SK-N-SH treated with all-trans-retinoic acid at 6 μM for 48 hours (cell line): ENCODE measurements at regions not wholly inside any gene's neighbourhood (a gene's known extent, or its start where the extent isn't known, plus 50 kb on each side); places are given as distances from the start of the nearest gene placed in this dataset.

Source experiments
- ATAC-seq: fragments of 200-7000 bp; cut with Tn5 transposase; 3 replicates; pipeline ENCODE4 v1.9.1; 2020; ENCODE audit warnings: mild to moderate bottlenecking, moderate library complexity
- ARNTL ChIP-seq: fragments of 450-650 bp; formaldehyde crosslinking; IDR thresholded peaks from 2 replicates; pipeline ENCODE4 v1.5.0; 2020; ENCODE audit warnings: low read depth, mild to moderate bottlenecking, moderate library complexity, borderline replicate concordance
- BACH2 ChIP-seq: fragments of 250-450 bp; sonication (Bioruptor Pico); IDR thresholded peaks from 2 replicates; pipeline ENCODE4 v1.9.0; 2021; ENCODE audit warnings: mild to moderate bottlenecking, borderline replicate concordance
- CREB5 ChIP-seq: fragments of 250-450 bp; sonication (Bioruptor Pico); IDR thresholded peaks from 2 replicates; pipeline ENCODE4 v1.5.1; 2020; ENCODE audit warnings: low read depth, mild to moderate bottlenecking, moderate library complexity
- CSDC2 ChIP-seq: fragments of 250-450 bp; sonication (Bioruptor Pico); IDR thresholded peaks from 2 replicates; pipeline ENCODE4 v1.5.0; 2020; ENCODE audit warnings: mild to moderate bottlenecking, moderate library complexity
- ESRRG ChIP-seq: fragments of 250-450 bp; sonication (Bioruptor Pico); IDR thresholded peaks from 2 replicates; pipeline ENCODE4 v1.6.1; 2021; ENCODE audit warnings: mild to moderate bottlenecking
- GLIS3 ChIP-seq: fragments of 250-450 bp; sonication (Bioruptor Pico); IDR thresholded peaks from 2 replicates; pipeline ENCODE4 v1.5.0; 2020; ENCODE audit warnings: mild to moderate bottlenecking, moderate library complexity
- ISL1 ChIP-seq: fragments of 250-450 bp; sonication (Bioruptor Pico); IDR thresholded peaks from 2 replicates; pipeline ENCODE4 v2.1.2; 2022; ENCODE audit warnings: mild to moderate bottlenecking, moderate library complexity
- OSR1 ChIP-seq: fragments of 250-450 bp; sonication (Bioruptor Pico); IDR thresholded peaks from 2 replicates; pipeline ENCODE4 v1.8.0; 2022; ENCODE audit warnings: moderate library complexity, mild to moderate bottlenecking, inconsistent platforms
- PPARA ChIP-seq: fragments of 250-450 bp; sonication (Bioruptor Pico); IDR thresholded peaks from 2 replicates; pipeline ENCODE4 v1.5.0; 2020; ENCODE audit warnings: mild to moderate bottlenecking, borderline replicate concordance
- RARB ChIP-seq: fragments of 250-450 bp; sonication (Bioruptor Pico); IDR thresholded peaks from 2 replicates; pipeline ENCODE4 v1.8.0; 2021; ENCODE audit warnings: mild to moderate bottlenecking, moderate library complexity
- SNAI2 ChIP-seq: fragments of 250-450 bp; sonication (Bioruptor Pico); IDR thresholded peaks from 2 replicates; pipeline ENCODE4 v1.5.0; 2020; ENCODE audit warnings: mild to moderate bottlenecking, moderate library complexity
- TCF4 ChIP-seq: fragments of 250-450 bp; sonication (Bioruptor Pico); IDR thresholded peaks from 2 replicates; pipeline ENCODE4 v1.8.0; 2021; ENCODE audit warnings: mild to moderate bottlenecking, moderate library complexity, borderline replicate concordance
- TOX ChIP-seq: fragments of 250-450 bp; sonication (Bioruptor Pico); IDR thresholded peaks from 2 replicates; pipeline ENCODE4 v1.8.0; 2021; ENCODE audit warnings: mild to moderate bottlenecking, moderate library complexity, borderline replicate concordance
- ZC3H10 ChIP-seq: fragments of 250-450 bp; sonication (Bioruptor Pico); IDR thresholded peaks from 2 replicates; pipeline ENCODE4 v1.5.1; 2021; ENCODE audit warnings: mild to moderate bottlenecking, moderate library complexity
- ZFP3 ChIP-seq: fragments of 250-450 bp; sonication (Bioruptor Pico); IDR thresholded peaks from 2 replicates; pipeline ENCODE4 v1.5.0; 2020; ENCODE audit warnings: mild to moderate bottlenecking, moderate library complexity
- ZFP30 ChIP-seq: fragments of 450-650 bp; formaldehyde crosslinking; IDR thresholded peaks from 2 replicates; pipeline ENCODE4 v1.5.0; 2022; ENCODE audit warnings: mild to moderate bottlenecking, moderate library complexity
- ZNF565 ChIP-seq: fragments of 450-650 bp; formaldehyde crosslinking; conservative IDR thresholded peaks from 2 replicates; pipeline ENCODE4 v1.5.0; 2020; ENCODE audit warnings: low read depth, mild to moderate bottlenecking, moderate library complexity
- ZNF70 ChIP-seq: fragments of 450-650 bp; formaldehyde crosslinking; IDR thresholded peaks from 2 replicates; pipeline ENCODE4 v1.5.0; 2020; ENCODE audit warnings: mild to moderate bottlenecking, moderate library complexity
- ZNF8 ChIP-seq: fragments of 450-650 bp; formaldehyde crosslinking; IDR thresholded peaks from 2 replicates; pipeline ENCODE4 v1.5.0; 2020; ENCODE audit warnings: mild to moderate bottlenecking, moderate library complexity
- TF ChIP-seq, protein P1 (sequence below): fragments of 250-450 bp; sonication (Bioruptor Pico); IDR thresholded peaks from 2 replicates; pipeline ENCODE4 v1.5.0; 2020; ENCODE audit warnings: mild to moderate bottlenecking, moderate library complexity
- TF ChIP-seq, protein P2 (sequence below): fragments of 250-450 bp; sonication (Bioruptor Pico); IDR thresholded peaks from 2 replicates; pipeline ENCODE4 v1.8.0; 2021; ENCODE audit warnings: low read depth, mild to moderate bottlenecking, moderate library complexity, borderline replicate concordance

DNA sequence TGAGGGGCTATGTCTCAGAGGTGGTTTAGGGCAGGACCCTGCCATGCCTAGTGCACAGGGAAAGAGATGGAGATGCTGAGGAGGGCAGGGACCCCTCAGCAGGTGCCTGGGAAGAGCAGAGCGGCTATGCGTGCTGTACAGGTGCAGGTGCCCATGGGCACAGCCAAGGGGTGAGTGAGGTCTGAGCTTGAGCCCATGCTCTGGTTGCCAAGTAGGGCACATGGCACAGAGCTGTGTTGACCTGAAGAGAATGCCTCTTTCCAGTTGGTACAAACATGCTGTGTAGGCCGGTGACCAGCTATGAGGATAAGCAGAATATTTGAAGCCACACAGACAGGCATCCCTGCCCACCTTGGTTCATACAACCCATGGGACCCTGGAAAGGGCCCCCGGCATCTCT, 65.8 kb upstream of the NECTIN1 start:
- TF ChIP-seq, protein P1, sequence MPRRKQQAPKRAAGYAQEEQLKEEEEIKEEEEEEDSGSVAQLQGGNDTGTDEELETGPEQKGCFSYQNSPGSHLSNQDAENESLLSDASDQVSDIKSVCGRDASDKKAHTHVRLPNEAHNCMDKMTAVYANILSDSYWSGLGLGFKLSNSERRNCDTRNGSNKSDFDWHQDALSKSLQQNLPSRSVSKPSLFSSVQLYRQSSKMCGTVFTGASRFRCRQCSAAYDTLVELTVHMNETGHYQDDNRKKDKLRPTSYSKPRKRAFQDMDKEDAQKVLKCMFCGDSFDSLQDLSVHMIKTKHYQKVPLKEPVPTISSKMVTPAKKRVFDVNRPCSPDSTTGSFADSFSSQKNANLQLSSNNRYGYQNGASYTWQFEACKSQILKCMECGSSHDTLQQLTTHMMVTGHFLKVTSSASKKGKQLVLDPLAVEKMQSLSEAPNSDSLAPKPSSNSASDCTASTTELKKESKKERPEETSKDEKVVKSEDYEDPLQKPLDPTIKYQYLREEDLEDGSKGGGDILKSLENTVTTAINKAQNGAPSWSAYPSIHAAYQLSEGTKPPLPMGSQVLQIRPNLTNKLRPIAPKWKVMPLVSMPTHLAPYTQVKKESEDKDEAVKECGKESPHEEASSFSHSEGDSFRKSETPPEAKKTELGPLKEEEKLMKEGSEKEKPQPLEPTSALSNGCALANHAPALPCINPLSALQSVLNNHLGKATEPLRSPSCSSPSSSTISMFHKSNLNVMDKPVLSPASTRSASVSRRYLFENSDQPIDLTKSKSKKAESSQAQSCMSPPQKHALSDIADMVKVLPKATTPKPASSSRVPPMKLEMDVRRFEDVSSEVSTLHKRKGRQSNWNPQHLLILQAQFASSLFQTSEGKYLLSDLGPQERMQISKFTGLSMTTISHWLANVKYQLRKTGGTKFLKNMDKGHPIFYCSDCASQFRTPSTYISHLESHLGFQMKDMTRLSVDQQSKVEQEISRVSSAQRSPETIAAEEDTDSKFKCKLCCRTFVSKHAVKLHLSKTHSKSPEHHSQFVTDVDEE (CRISPR knock-in tag): no peak
- TF ChIP-seq CSDC2 (CRISPR knock-in tag) (no peak), BACH2 (CRISPR knock-in tag) (no peak), TCF4 (CRISPR knock-in tag) (no peak), ZFP30 (CRISPR knock-in tag) (no peak), SNAI2 (CRISPR knock-in tag) (no peak), ISL1 (CRISPR knock-in tag) (no peak), OSR1 (CRISPR knock-in tag) (no peak), ZNF565 (CRISPR knock-in tag) (no peak), ZNF70 (CRISPR knock-in tag) (no peak), TOX (CRISPR knock-in tag) (no peak), ARNTL (CRISPR knock-in tag) (no peak), ESRRG (CRISPR knock-in tag) (no peak), RARB (CRISPR knock-in tag) (no peak), GLIS3 (CRISPR knock-in tag) (no peak), CREB5 (CRISPR knock-in tag) (no peak), ZNF8 (CRISPR knock-in tag) (no peak), PPARA (CRISPR knock-in tag) (no peak), ZC3H10 (no peak)
- ATAC-seq: no peak

GRCh38 chr11:119794141-119794665, 65.2 kb upstream of the NECTIN1 start:
- ATAC-seq: no peak
- no peak for TF ChIP-seq CREB5 (CRISPR knock-in tag)
- TF ChIP-seq OSR1 (CRISPR knock-in tag): no peak
- TF ChIP-seq PPARA (CRISPR knock-in tag): no peak
- no peak for TF ChIP-seq ZNF8 (CRISPR knock-in tag)
- no peak for TF ChIP-seq TCF4 (CRISPR knock-in tag)
- no peak for TF ChIP-seq ZNF70 (CRISPR knock-in tag)
- TF ChIP-seq TOX (CRISPR knock-in tag): no peak
- TF ChIP-seq BACH2 (CRISPR knock-in tag): no peak

GRCh38 chr11:119793335-119793984, 64.5 kb upstream of the NECTIN1 start:
- no peak for TF ChIP-seq BACH2 (CRISPR knock-in tag)
- no peak for TF ChIP-seq CREB5 (CRISPR knock-in tag)
- TF ChIP-seq PPARA (CRISPR knock-in tag): no peak
- no peak for ATAC-seq

DNA sequence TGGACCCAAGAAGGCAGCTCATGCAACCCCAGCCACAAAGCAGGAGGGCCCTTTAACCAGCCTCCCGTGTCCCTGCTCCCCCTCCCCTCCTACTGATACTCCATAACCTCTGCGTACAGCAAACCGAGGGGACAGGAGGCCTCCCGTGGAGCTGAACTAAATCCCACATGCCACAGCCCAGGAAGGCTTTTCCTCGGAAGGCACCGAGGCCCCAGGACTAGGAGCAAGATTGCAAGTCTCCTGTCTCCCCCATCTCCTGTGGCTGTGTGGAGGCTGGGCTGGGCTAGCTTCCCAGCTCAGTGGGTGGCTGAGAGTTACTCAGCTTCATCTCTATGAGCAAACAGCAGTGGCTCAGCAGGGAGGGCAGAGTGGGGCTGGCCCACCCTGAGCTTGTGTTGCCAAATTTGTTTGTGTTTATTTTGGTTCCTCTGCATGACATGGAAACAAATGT, 62.7 kb upstream of the NECTIN1 start:
- no peak for ATAC-seq
- no peak for TF ChIP-seq ZC3H10
- TF ChIP-seq ESRRG (CRISPR knock-in tag): no peak
- TF ChIP-seq RARB (CRISPR knock-in tag): no peak
- no peak for TF ChIP-seq BACH2 (CRISPR knock-in tag)
- TF ChIP-seq TOX (CRISPR knock-in tag): no peak
- no peak for TF ChIP-seq SNAI2 (CRISPR knock-in tag)
- no peak for TF ChIP-seq ZFP3 (CRISPR knock-in tag)
- TF ChIP-seq ZNF70 (CRISPR knock-in tag): no peak
- TF ChIP-seq ARNTL (CRISPR knock-in tag): no peak
- no peak for TF ChIP-seq CREB5 (CRISPR knock-in tag)
- TF ChIP-seq, protein P2, sequence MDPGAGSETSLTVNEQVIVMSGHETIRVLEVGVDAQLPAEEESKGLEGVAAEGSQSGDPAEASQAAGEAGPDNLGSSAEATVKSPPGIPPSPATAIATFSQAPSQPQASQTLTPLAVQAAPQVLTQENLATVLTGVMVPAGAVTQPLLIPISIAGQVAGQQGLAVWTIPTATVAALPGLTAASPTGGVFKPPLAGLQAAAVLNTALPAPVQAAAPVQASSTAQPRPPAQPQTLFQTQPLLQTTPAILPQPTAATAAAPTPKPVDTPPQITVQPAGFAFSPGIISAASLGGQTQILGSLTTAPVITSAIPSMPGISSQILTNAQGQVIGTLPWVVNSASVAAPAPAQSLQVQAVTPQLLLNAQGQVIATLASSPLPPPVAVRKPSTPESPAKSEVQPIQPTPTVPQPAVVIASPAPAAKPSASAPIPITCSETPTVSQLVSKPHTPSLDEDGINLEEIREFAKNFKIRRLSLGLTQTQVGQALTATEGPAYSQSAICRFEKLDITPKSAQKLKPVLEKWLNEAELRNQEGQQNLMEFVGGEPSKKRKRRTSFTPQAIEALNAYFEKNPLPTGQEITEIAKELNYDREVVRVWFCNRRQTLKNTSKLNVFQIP (CRISPR knock-in tag): no peak
- no peak for TF ChIP-seq PPARA (CRISPR knock-in tag)
